GM10266 (cell line): ENCODE measurements at regions not wholly inside any gene's neighbourhood (a gene's known extent, or its start where the extent isn't known, plus 50 kb on each side); places are given as distances from the start of the nearest gene placed in this dataset.
"Not testable (repeated sequence)": the region's sequence is repeated elsewhere in the genome, so short reads cannot be mapped to it uniquely, and the experiment has no call there.

Experiments used
- DNase-seq: peaks from one replicate; pipeline ENCODE4 v3.0.0; 2012; ENCODE audit errors: extremely low spot score
- TF ChIP-seq, protein P1 (sequence below): IDR thresholded peaks from 2 replicates; pipeline ENCODE4 v1.5.1; 2012; ENCODE audit warnings: mild to moderate bottlenecking, low read depth; ENCODE audit not compliant: control insufficient read depth, insufficient read depth; ENCODE audit errors: missing control alignments

DNA sequence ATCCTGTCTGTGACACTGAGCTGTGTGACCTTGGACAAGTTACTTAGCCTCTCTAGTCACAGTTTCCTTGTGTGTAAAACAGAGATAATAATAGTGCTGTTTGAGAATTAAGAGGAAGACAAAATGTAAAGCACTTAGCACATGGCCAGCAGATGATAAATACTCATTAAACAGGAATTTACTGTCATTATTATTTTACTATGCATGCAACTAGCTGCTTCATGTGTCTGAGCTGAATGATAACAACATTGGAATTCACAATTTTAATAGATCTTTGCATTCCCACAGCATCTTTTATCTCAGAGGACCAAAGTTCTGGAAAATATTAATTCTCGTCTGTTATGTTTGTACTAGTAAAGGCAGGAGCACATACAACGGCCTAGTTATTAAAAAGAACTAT lies 79.2 kb upstream of the TET2 start:
- no peak for DNase-seq
- TF ChIP-seq, protein P1, sequence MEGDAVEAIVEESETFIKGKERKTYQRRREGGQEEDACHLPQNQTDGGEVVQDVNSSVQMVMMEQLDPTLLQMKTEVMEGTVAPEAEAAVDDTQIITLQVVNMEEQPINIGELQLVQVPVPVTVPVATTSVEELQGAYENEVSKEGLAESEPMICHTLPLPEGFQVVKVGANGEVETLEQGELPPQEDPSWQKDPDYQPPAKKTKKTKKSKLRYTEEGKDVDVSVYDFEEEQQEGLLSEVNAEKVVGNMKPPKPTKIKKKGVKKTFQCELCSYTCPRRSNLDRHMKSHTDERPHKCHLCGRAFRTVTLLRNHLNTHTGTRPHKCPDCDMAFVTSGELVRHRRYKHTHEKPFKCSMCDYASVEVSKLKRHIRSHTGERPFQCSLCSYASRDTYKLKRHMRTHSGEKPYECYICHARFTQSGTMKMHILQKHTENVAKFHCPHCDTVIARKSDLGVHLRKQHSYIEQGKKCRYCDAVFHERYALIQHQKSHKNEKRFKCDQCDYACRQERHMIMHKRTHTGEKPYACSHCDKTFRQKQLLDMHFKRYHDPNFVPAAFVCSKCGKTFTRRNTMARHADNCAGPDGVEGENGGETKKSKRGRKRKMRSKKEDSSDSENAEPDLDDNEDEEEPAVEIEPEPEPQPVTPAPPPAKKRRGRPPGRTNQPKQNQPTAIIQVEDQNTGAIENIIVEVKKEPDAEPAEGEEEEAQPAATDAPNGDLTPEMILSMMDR: no peak

- DNase-seq: no peak
- TF ChIP-seq, protein P1: no peak
Measured at GRCh38 chr4:105067946-105068345, 78.7 kb upstream of the TET2 start.

DNA sequence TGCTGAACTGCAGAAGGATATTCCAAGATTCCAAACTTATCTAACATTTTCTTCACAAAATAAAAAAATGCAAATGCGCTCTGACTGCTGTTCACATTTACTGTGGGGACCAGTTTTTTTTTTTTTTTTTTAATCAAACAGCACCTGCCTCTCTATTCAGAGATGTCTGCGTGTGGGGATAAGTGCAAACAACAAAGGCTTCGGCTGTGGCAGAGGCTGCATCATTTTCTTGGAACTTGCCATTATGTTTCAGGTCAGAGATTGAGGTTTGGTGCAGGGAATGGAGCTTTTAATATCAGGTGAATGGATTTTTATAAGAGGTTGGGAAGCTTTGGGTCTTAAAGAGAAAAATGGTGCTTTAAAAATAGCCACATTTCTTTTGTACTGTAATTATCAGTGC lies 78.2 kb upstream of the TET2 start:
- DNase-seq: no peak
- TF ChIP-seq, protein P1: no peak

DNA sequence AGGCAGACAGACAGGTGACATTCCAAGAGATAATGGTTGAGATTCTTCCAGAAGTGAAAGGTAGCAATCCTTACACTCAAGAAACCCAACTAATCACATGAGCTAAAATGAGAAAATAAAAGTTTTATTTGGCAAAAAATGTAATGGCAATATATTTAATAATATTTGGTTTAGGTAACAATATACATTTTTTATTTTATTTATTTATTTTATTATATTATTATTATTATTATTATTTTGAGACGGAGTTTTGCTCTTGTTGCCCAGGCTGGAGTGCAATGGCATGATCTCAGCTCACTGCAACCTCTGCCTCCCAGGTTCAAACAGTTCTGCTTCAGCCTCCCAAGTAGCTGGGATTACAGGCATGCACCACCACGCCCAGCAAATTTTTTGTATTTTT lies 74.6 kb upstream of the TET2 start:
- not testable (repeated sequence) for DNase-seq

DNA sequence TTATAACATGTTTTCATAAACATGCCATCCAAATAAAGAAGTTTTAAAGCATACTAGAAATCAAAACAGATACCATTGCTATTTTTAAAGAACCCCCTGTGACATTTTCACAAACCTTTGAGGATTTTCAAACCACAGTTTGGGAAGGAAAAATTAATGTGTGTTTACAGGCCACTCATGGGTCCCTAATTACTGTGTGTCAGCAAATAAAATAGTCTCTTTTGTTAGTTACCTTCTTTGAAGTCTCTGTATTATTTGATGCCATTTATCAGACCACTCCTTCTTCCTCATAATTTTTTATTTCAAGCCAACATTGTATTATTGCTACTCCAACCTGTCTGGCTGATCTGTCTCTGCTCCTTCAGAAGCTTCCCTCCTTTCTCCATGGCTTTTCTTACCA lies 72.6 kb upstream of the TET2 start:
- TF ChIP-seq, protein P1: no peak
- DNase-seq: no peak

- TF ChIP-seq, protein P1: no peak
- no peak for DNase-seq
Measured at GRCh38 chr4:105075045-105075444, 71.6 kb upstream of the TET2 start.

GRCh38 chr4:105088110-105088879 lies 58.4 kb upstream of the TET2 start:
- no peak for DNase-seq
- TF ChIP-seq, protein P1: no peak

DNA sequence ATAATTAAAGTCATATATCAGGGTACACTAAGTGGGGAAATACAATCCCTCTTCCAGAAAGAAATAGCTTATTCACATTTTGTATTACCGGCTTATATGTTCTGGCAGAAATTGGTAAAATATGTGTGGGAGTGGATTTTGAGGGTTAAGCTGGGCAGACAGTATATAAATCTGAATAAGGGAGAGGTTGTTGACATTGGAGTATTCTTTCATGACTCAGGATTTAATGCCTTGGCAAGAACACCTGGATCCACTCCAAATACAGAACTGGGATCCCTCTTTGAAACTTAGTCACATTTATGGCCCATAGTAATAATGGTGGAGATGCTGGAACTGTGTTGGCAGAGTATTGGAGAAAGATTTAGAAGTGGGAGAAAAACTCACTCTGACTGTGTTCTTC lies 54.3 kb upstream of the TET2 start:
- no peak for DNase-seq
- TF ChIP-seq, protein P1: no peak
